NT2/D1 (cell line): ENCODE measurements at regions not wholly inside any gene's neighbourhood (a gene's known extent, or its start where the extent isn't known, plus 50 kb on each side); places are given as distances from the start of the nearest gene placed in this dataset.

ENCODE experiments used
- YY1 ChIP-seq: IDR thresholded peaks from 2 replicates; pipeline ENCODE4 v1.6.1; 2011; ENCODE audit not compliant: insufficient read length, insufficient read depth
- ZNF274 ChIP-seq: IDR thresholded peaks from 2 replicates; pipeline ENCODE4 v1.6.1; 2011; ENCODE audit warnings: mild to moderate bottlenecking, low read depth, low read length

GRCh38 chr6:66277400-66277799, 570.4 kb upstream of the EYS start:
- TF ChIP-seq ZNF274 (no peak), YY1 (no peak)
